ENCODE measurements at regions not wholly inside any gene's neighbourhood (a gene's known extent, or its start where the extent isn't known, plus 50 kb on each side); places are given as distances from the start of the nearest gene placed in this dataset.

DNA sequence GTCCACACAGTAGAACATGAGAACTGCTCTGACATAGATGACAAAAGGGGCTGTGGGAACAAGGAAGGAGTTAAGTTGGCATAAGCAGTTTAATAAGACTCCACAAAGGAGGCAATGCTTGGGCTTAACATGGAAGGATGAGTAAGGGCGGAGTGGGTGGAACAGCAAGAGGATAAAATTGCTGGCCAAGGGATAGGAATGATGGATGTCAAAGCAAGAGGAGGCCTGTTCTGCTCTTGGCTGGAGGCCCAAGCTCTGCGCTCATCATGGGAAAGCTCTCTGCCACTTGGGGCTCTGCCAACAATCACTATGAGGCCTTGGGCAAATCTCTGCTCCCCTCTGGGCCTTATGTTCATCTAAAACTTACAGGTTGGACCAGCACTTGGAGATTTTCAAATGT, 98.3 kb upstream of the CAMK1G start:
- no peaks in the 10 kb centered on the region for H3K9me3 Mint-ChIP-seq
- no peak overlapping the region for H3K4me3 Mint-ChIP-seq
- DNase-seq (no peak), ATAC-seq (no peak)
- H3K27me3 Mint-ChIP-seq (ENCODE audit: low read depth): no peaks in the 10 kb centered on the region
- peaks cover 10% of the 10 kb centered on the region for H3K4me1 Mint-ChIP-seq (ENCODE audit: low read depth)
- no peaks in the 10 kb centered on the region for H3K36me3 Mint-ChIP-seq (ENCODE audit: insufficient read depth)

DNA sequence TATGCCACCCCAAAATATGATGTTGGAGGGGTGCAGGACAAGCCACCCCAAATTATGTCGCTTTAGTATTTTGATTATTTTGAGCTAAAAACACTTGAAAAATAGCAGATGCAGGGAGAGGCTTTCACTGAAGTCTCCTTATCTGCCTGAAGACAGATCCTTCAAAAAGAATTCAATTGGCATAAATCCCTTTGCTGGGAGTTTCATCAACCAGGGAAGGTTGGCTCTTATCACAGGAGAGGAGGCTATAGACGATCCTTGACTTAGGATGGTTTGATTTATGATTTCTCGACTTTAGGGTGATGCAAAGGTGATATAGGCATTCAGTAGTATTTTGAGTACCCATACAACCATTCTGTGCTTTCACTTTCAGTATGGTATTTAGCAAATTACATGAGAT, 97.8 kb upstream of the CAMK1G start:
- no peaks in the 10 kb centered on the region for H3K36me3 Mint-ChIP-seq (ENCODE audit: insufficient read depth)
- no peaks in the 10 kb centered on the region for H3K27me3 Mint-ChIP-seq (ENCODE audit: low read depth)
- DNase-seq (no peak), ATAC-seq (no peak)
- peaks cover 10% of the 10 kb centered on the region for H3K4me1 Mint-ChIP-seq (ENCODE audit: low read depth)
- H3K9me3 Mint-ChIP-seq: no peaks in the 10 kb centered on the region
- H3K4me3 Mint-ChIP-seq: no peak overlapping the region

DNA sequence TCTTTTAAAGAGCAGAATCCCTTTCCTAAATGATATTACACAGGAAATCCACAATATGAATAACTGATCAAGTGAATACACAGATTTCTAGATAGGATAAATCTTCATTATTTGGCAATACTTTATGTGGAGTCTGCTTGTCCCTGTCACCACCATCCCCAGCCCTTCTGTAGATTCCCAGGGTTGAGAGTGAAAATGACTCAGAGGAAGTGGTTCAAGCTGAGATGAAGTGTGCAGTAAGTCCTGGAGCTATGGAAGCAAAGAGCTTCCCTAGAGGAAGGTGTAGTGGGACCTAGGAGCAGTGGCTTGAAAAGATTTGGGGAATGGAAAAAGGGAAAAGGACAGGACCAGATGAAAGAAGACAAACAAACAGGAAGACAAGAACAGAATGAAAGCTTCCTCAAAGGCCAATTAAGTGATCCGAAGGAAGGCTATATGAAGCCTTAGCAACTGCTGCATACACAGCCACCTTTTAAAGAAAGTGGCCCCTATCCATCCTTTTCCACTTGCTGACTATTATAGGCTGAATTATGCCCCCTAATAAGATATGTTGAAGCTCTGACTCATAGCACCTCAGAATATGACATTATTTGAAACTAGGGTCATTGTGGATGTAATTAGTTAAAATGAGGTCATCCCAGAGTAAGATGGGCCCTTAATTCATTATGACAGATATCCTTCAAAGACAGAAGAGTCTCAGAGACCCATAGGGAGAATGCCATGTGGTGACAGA, 96.5 kb upstream of the CAMK1G start:
- DNase-seq (no peak), ATAC-seq (no peak)
- H3K9me3 Mint-ChIP-seq: no peaks in the 10 kb centered on the region
- no peak overlapping the region for H3K4me3 Mint-ChIP-seq
- peaks cover 10% of the 10 kb centered on the region for H3K4me1 Mint-ChIP-seq (ENCODE audit: low read depth)
- peaks cover 2% of the 10 kb centered on the region for H3K27me3 Mint-ChIP-seq (ENCODE audit: low read depth)
- no peaks in the 10 kb centered on the region for H3K36me3 Mint-ChIP-seq (ENCODE audit: insufficient read depth)

DNA sequence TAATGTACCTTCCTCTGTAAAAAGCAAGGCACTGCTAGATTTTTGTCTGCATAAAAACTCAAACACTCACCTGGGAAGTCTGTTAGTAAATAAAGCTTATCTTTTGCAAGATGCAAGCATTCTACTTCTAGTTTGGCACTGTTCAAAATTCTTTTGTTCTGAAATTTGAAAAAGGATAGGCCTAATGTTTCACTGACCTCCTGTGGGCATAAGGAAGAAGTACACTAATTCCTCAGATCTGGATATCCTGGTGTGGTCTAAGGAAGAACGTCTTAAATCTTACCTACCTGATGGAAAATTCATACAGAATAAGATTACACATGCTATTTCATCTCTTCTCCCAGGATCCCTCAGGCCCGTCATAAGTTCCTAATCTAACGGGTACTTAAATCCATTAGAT, 93.5 kb upstream of the CAMK1G start:
- no peak for DNase-seq
- Mint-ChIP-seq H3K4me3 (no peak overlapping the region), H3K27me3 (ENCODE audit: low read depth) (peaks cover 6% of the 10 kb centered on the region), H3K9me3 (peaks cover 7% of the 10 kb centered on the region), H3K36me3 (ENCODE audit: insufficient read depth) (no peaks in the 10 kb centered on the region), H3K4me1 (ENCODE audit: low read depth) (no peaks in the 10 kb centered on the region)
- no peak for ATAC-seq

DNA sequence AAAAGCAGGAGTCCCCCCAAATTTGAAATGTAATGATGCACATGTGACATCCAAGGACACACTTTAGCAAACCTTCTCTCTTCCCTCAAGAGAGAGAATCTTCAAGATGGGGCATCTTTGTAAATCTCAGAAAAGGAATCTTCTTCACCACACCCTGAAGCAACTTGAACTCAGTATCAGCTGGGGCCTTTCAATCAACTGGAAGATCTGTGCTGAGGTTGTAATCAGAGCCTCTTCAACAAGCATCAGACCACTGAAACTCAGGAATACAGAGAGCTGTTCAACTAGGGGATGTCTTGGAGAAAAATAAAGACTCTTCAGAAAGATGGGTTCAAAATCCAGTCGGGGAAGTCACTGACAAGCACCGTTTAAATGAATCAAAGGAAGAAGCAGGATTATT, 92.5 kb upstream of the CAMK1G start:
- Mint-ChIP-seq H3K4me3 (no peak overlapping the region), H3K27me3 (ENCODE audit: low read depth) (peaks cover 6% of the 10 kb centered on the region), H3K4me1 (ENCODE audit: low read depth) (no peaks in the 10 kb centered on the region), H3K36me3 (ENCODE audit: insufficient read depth) (no peaks in the 10 kb centered on the region), H3K9me3 (peaks cover 10% of the 10 kb centered on the region)
- ATAC-seq (no peak), DNase-seq (no peak)

DNA sequence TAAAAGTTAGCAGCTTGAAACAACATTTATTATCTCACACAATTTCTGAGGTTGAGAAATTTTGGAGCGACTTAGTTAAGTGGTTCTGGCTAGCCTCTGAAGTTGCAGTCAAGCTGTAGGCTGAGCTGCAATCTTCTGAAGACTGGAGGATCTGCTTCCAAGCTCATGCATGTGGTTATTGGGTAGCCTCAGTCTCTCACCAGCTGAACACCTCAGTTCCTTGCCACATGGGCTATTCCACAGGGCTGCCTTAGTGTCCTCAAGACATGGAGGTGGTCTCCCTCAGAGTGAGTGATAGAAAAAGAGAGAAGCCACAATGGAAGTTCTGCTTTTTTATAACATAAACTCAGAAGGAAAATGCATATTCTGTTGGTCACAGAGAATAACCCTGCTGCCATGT, 92.0 kb upstream of the CAMK1G start:
- Mint-ChIP-seq H3K4me1 (ENCODE audit: low read depth) (no peaks in the 10 kb centered on the region), H3K4me3 (no peak overlapping the region), H3K36me3 (ENCODE audit: insufficient read depth) (no peaks in the 10 kb centered on the region), H3K9me3 (peaks cover 10% of the 10 kb centered on the region), H3K27me3 (ENCODE audit: low read depth) (peaks cover 6% of the 10 kb centered on the region)
- DNase-seq (no peak), ATAC-seq (no peak)

DNA sequence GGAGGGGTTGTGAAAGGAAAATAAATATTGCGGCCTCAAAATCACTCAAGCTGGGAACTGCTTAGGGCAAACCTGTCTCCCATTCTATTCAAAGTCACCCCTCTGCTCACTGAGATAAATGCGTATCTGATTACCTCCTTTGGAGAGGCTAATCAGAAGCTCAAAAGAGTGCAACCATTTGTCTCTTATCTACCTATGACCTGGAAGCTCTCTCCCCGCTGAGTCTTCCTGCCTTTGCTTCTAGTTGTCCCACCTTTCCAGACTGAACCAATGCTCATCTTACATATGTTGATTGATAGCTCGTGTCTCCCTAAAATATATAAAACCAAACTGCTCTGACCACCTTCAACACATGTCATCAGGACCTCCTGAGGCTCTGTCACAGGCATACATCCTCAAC, 91.6 kb upstream of the CAMK1G start:
- no peak for ATAC-seq
- H3K36me3 Mint-ChIP-seq (ENCODE audit: insufficient read depth): no peaks in the 10 kb centered on the region
- H3K27me3 Mint-ChIP-seq (ENCODE audit: low read depth): peaks cover 6% of the 10 kb centered on the region
- H3K4me3 Mint-ChIP-seq: no peak overlapping the region
- no peaks in the 10 kb centered on the region for H3K4me1 Mint-ChIP-seq (ENCODE audit: low read depth)
- H3K9me3 Mint-ChIP-seq: peaks cover 13% of the 10 kb centered on the region
- DNase-seq: no peak

DNA sequence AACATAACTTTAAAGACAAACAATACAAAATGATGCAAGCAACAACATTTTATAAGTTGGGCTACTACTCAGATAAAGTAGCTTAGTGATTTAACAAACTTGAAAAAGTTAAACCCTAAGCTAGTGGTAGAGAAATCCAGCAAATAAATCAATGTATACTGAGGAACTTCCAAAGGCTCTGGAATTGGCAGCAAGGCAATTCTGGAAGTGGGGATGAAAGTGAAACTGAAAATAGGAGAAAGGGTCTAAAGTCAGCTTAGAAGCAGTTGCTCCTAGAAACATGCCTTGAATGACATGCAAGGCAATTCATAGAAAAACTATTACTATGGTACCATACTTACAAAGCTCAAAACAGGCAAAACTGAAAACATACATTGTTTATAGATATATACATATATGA, 90.0 kb upstream of the CAMK1G start:
- peaks cover 8% of the 10 kb centered on the region for H3K27me3 Mint-ChIP-seq (ENCODE audit: low read depth)
- ATAC-seq: no peak

DNA sequence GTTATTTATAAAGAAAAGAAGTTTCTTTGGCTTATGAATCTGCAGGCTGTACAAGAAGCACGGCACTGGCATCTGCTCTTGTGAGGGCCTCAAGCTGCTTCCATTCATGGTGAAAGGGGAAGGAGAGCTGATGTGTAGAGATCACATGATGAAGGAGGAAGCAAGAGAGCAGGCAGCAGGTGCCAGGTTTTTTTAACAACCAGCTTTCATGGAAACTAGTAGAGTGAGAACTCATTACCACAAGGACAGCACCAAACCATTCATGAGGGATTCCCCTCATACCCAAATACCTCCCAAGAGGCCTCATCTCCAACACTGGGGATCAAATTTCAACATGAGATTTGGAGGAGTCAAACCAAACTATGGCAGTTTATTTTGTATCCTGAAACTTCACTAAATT, 85.8 kb upstream of the CAMK1G start:
- H3K4me1 Mint-ChIP-seq (ENCODE audit: low read depth): no peaks in the 10 kb centered on the region
- DNase-seq (no peak), ATAC-seq (no peak)
- H3K27me3 Mint-ChIP-seq (ENCODE audit: low read depth): peaks cover 11% of the 10 kb centered on the region
- H3K36me3 Mint-ChIP-seq (ENCODE audit: insufficient read depth): no peaks in the 10 kb centered on the region
- no peak overlapping the region for H3K4me3 Mint-ChIP-seq
- peaks cover 38% of the 10 kb centered on the region for H3K9me3 Mint-ChIP-seq

More for the DNA sequence above, 90.0 kb upstream of the CAMK1G start:
- DNase-seq: no peak
- H3K36me3 Mint-ChIP-seq (ENCODE audit: insufficient read depth): no peaks in the 10 kb centered on the region
- H3K4me1 Mint-ChIP-seq (ENCODE audit: low read depth): no peaks in the 10 kb centered on the region
- H3K9me3 Mint-ChIP-seq: peaks cover 21% of the 10 kb centered on the region
- no peak overlapping the region for H3K4me3 Mint-ChIP-seq

DNA sequence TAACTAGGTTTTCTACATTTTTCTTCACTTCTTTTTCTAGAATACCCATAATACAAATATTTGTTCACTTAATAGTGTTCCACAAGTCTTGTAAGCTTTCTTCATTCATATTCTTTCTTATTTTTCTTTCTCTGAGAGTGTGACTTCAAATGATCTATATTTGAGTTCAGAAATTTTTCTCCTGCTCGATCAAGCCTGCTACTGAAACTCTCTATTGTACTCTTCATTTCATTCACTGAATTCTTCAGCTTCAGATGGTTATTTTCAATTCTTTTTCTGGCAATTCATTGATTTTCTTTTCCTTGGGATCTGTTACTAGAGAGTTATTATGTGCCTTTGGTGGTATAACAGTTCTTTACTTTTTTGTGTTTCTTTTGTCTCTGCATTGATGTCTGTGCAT, 82.5 kb upstream of the CAMK1G start:
- peaks cover 15% of the 10 kb centered on the region for H3K27me3 Mint-ChIP-seq (ENCODE audit: low read depth)
- no peaks in the 10 kb centered on the region for H3K36me3 Mint-ChIP-seq (ENCODE audit: insufficient read depth)
- H3K4me3 Mint-ChIP-seq: no peak overlapping the region
- H3K4me1 Mint-ChIP-seq (ENCODE audit: low read depth): no peaks in the 10 kb centered on the region
- DNase-seq: no peak
- no peak for ATAC-seq
- peaks cover 28% of the 10 kb centered on the region for H3K9me3 Mint-ChIP-seq

DNA sequence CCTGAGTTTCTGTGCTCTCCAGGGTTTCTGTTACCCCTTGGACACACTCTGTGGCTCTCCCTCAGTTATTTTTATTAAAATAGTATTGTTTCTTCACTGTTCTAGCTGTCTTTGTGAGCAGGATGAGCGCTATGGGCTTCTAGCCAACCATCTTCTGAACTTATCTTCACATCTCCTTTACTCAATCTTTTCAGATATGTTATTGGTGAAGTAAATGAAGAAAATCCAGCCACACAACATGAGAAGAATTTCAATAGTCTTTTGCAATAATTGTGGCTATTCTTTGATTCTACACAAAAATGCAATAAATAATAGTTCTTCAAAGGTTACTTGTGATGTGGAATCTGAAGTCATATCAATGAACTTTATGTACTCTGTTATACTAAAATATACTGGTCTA, 80.3 kb upstream of the CAMK1G start:
- no peaks in the 10 kb centered on the region for H3K36me3 Mint-ChIP-seq (ENCODE audit: insufficient read depth)
- no peak for ATAC-seq
- H3K27me3 Mint-ChIP-seq (ENCODE audit: low read depth): peaks cover 17% of the 10 kb centered on the region
- H3K9me3 Mint-ChIP-seq: peaks cover 20% of the 10 kb centered on the region
- no peak for DNase-seq
- no peak overlapping the region for H3K4me3 Mint-ChIP-seq
- H3K4me1 Mint-ChIP-seq (ENCODE audit: low read depth): no peaks in the 10 kb centered on the region

DNA sequence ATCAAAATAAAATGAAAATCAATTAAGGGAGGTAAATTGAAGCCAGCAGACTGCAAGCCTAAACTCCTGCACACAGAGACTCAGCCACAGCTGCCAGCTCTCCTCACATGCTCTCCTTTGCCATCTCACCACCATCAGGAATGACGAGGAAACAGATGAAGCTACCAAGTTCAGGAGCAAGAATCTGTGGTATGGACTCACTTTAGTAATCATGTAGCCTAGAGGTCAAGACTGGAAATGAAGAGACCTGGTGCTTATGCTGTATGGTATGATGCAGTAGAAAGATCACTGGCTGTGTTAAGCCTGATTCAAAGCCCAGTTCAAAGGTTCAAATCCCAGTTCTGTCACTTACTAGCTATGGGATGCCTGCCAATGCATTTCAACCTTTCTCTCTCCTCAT, 78.9 kb upstream of the CAMK1G start:
- no peak for ATAC-seq

DNA sequence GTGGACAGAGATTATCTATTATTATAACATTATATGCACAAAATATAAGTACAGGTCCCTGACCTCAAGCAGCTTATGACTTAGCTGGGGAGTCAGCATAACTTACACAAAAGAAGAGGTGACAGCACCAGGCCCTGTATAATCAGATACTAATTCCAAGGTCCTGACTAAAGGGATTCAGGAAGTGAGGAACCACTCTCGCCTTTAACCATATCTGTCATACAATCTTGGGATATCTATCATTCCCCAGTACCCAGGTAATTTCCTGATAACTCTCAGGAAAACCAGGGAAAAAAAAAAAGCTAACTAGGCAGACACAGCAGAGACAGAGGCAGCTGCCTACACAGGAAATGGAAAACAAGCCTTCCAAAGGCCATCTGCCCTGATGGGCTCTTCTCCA, 78.5 kb upstream of the CAMK1G start:
- no peak for DNase-seq
- Mint-ChIP-seq H3K4me3 (no peak overlapping the region), H3K27me3 (ENCODE audit: low read depth) (peaks cover 15% of the 10 kb centered on the region), H3K4me1 (ENCODE audit: low read depth) (no peaks in the 10 kb centered on the region), H3K9me3 (peaks cover 14% of the 10 kb centered on the region), H3K36me3 (ENCODE audit: insufficient read depth) (no peaks in the 10 kb centered on the region)
- ATAC-seq: no peak

More for the DNA sequence above, 78.9 kb upstream of the CAMK1G start:
- Mint-ChIP-seq H3K4me1 (ENCODE audit: low read depth) (no peaks in the 10 kb centered on the region), H3K36me3 (ENCODE audit: insufficient read depth) (no peaks in the 10 kb centered on the region), H3K27me3 (ENCODE audit: low read depth) (peaks cover 15% of the 10 kb centered on the region), H3K4me3 (no peak overlapping the region), H3K9me3 (peaks cover 16% of the 10 kb centered on the region)
- no peak for DNase-seq

DNA sequence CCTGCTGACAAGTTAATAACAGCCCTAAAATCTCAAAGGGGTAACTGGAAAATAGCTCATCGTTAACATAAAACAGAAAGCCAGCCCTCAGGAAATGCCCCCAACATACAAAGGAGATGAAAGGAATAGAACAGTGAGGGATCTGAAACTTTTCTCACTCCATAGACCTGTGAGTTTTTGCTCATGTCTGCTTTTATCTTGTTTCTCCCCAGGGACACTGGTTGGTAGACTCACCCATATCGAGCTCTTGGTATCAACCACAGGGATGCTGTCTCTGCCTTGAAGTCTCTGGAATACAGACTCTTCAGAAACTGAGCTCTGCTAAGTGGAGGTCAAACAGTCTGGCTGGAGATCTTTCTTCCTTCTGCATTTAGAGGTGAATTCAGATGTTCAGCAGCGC, 77.4 kb upstream of the CAMK1G start:
- Mint-ChIP-seq H3K9me3 (peaks cover 3% of the 10 kb centered on the region), H3K27me3 (ENCODE audit: low read depth) (peaks cover 12% of the 10 kb centered on the region), H3K4me1 (ENCODE audit: low read depth) (no peaks in the 10 kb centered on the region), H3K36me3 (ENCODE audit: insufficient read depth) (no peaks in the 10 kb centered on the region), H3K4me3 (no peak overlapping the region)
- ATAC-seq: no peak
- no peak for DNase-seq

DNA sequence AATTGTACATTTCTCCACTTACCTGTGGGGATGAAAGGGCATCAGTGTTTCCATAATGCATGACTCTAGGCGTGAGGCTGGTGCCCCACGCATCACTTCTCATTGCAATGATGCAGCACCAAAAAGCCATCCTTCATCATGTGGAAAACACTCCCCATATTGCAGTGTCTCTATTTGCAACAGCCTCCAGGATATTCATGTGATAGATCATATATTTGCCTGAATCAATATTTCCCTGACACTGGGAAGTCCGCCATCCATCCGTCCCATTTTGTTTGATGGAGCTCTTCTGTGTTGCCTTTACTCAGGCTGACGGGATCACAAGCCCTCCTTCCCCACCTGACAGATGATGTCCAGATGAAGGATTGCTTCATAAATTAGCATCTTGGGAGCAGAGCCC, 74.5 kb upstream of the CAMK1G start:
- Mint-ChIP-seq H3K9me3 (no peaks in the 10 kb centered on the region), H3K27me3 (ENCODE audit: low read depth) (peaks cover 13% of the 10 kb centered on the region), H3K36me3 (ENCODE audit: insufficient read depth) (no peaks in the 10 kb centered on the region), H3K4me3 (no peak overlapping the region), H3K4me1 (ENCODE audit: low read depth) (no peaks in the 10 kb centered on the region)
- ATAC-seq: no peak
- DNase-seq: no peak

DNA sequence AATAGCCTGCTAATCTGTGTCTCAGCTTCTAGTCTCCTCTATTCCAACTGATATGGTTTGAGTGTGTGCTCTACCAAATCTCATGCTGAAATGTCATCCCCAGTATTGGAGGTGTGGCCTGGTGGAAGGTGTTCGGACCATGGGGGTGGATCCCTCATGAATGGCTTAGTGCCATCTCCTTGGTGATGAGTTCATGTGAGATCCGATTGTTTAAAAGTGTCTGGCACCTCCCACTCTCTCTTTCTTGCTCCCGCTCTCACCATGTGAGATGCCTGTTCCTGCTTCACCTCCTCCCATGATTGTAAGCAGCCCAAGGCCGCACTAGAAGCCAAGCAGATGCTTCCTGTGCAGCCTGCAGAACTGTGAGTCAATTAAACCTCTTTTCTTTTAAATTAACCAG, 73.5 kb upstream of the CAMK1G start:
- Mint-ChIP-seq H3K9me3 (no peaks in the 10 kb centered on the region), H3K4me1 (ENCODE audit: low read depth) (no peaks in the 10 kb centered on the region), H3K27me3 (ENCODE audit: low read depth) (peaks cover 9% of the 10 kb centered on the region), H3K4me3 (no peak overlapping the region), H3K36me3 (ENCODE audit: insufficient read depth) (no peaks in the 10 kb centered on the region)
- ATAC-seq: no peak
- DNase-seq: no peak

Measured in activated T-cell treated with anti-CD3 and anti-CD28 coated beads, Interleukin-2, amount 50 U/mL, for 4 hours (primary cell).